ENCODE measurements at regions not wholly inside any gene's neighbourhood (a gene's known extent, or its start where the extent isn't known, plus 50 kb on each side); places are given as distances from the start of the nearest gene placed in this dataset.

DNA sequence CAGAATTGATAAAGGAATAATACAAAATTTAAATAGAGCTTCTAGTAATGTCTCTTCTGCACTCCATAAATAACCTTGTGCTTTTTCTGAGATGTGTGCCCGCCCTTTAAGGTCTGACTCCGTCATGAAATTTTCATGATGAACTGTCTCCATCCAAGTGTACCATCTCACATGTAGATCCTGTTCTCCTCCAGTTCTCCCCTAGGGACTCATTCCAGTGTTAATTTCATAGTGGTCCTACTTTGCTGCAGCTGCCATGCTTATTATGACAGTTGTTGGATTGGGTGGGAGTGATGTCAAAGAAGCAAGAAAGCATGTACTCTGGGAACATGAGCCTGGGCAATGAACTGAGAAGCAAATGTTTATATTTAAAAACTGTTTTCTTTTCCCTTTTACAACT is 442.5 kb upstream of the PDE3A start:
- Histone ChIP-seq H3K4me1 (ENCODE audit: control insufficient read depth in 1 of 2, insufficient read depth in 2 of 2, low read length in 2 of 2) (no peaks in the 10 kb centered on the region), H3K27ac (ENCODE audit: low read depth, low read length) (no peak overlapping the region), H3K27me3 (ENCODE audit: insufficient read depth, low read length) (no peaks in the 10 kb centered on the region), H3K36me3 (ENCODE audit: control insufficient read depth in 1 of 2, insufficient read depth in 2 of 2, low read length in 2 of 2) (no peaks in the 10 kb centered on the region), H4K20me1 (ENCODE audit: insufficient read depth) (no peaks in the 10 kb centered on the region), H3K79me2 (ENCODE audit: insufficient read depth, low read length) (no peaks in the 10 kb centered on the region), H3K4me2 (ENCODE audit: low read length) (no peak overlapping the region), H2AFZ (ENCODE audit: low read depth, low read length, poor library complexity, severe bottlenecking) (no peak overlapping the region), H3K9me3 (ENCODE audit: control insufficient read depth in 1 of 2, insufficient read depth in 1 of 2, low read depth in 1 of 2, low read length in 2 of 2) (no peaks in the 10 kb centered on the region), H3K9me2 (ENCODE audit: insufficient read depth) (no peaks in the 10 kb centered on the region), H3K4me3 (replicated peaks in 1 of 2; ENCODE audit: low read depth in 1 of 2, low read length in 2 of 2) (no peak overlapping the region), H3K9ac (ENCODE audit: low read length) (no peak overlapping the region)
- DNase-seq (ENCODE audit: low read depth, low spot score) (no peak), ATAC-seq (no peak)
- intact Hi-C loops (cut with micrococcal nuclease) = no loop called here
- TF ChIP-seq RAD21 (IDR thresholded peaks at IDR 0.05; ENCODE audit: low read depth) (no peak), ZFX (IDR thresholded peaks at IDR 0.05) (no peak), TCF7L2 (IDR thresholded peaks at IDR 0.05; ENCODE audit: borderline replicate concordance, extremely low read depth, insufficient read depth, insufficient read length) (no peak), POLR2A (IDR thresholded peaks at IDR 0.05; ENCODE audit: borderline replicate concordance, extremely low read depth, insufficient read depth, insufficient read length) (no peak), CBX3 (IDR thresholded peaks at IDR 0.05; ENCODE audit: low read depth) (no peak), SRF (IDR thresholded peaks at IDR 0.05; ENCODE audit: low read depth) (no peak)
- TF ChIP-seq, protein P1, sequence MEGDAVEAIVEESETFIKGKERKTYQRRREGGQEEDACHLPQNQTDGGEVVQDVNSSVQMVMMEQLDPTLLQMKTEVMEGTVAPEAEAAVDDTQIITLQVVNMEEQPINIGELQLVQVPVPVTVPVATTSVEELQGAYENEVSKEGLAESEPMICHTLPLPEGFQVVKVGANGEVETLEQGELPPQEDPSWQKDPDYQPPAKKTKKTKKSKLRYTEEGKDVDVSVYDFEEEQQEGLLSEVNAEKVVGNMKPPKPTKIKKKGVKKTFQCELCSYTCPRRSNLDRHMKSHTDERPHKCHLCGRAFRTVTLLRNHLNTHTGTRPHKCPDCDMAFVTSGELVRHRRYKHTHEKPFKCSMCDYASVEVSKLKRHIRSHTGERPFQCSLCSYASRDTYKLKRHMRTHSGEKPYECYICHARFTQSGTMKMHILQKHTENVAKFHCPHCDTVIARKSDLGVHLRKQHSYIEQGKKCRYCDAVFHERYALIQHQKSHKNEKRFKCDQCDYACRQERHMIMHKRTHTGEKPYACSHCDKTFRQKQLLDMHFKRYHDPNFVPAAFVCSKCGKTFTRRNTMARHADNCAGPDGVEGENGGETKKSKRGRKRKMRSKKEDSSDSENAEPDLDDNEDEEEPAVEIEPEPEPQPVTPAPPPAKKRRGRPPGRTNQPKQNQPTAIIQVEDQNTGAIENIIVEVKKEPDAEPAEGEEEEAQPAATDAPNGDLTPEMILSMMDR (IDR thresholded peaks at IDR 0.05 in 2 of 3, conservative IDR thresholded peaks at IDR 0.05 in 1 of 3; ENCODE audit: borderline replicate concordance in 1 of 3, insufficient read depth in 1 of 3, low read depth in 2 of 3, low read length in 2 of 3) = no peak
- ChIA-PET POLR2A (no interaction called here), CTCF (no interaction called here), RAD21 (ENCODE audit: low non-redundant PET in 1 of 2, low total read pairs in 2 of 2, uncharacterized antibody in 2 of 2, unreplicated experiment in 2 of 2) (no interaction called here)
- BruUV-seq (replicated peaks) = no TSS peak

DNA sequence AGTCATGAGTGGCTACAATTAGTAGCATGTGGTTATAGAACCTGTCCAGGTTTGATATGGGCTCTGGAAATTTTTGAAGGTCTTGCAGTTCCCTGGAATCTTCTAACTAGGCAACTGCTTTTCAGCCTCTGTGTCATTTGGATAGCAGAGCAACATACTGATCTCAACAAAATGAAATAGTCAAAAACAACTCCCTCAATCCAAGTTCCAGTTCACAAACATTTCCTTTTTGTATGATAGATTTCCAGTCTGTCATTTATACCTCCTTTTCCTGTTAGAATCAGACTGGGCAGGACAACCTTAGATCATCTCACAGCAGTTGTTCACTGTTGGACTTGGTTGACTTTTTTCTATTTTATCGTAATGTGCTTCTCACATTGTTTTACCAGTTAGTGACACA is 442.1 kb upstream of the PDE3A start:
- intact Hi-C loops (cut with micrococcal nuclease) = no loop called here
- no peak overlapping the region for H3K4me3 ChIP-seq (replicated peaks in 1 of 2; ENCODE audit: low read depth in 1 of 2, low read length in 2 of 2)
- H3K27me3 ChIP-seq (ENCODE audit: insufficient read depth, low read length) = no peaks in the 10 kb centered on the region
- H3K4me1 ChIP-seq (ENCODE audit: control insufficient read depth in 1 of 2, insufficient read depth in 2 of 2, low read length in 2 of 2) = no peaks in the 10 kb centered on the region
- no peak for DNase-seq (ENCODE audit: low read depth, low spot score)
- BruUV-seq (replicated peaks) = no TSS peak
- no peaks in the 10 kb centered on the region for H3K9me3 ChIP-seq (ENCODE audit: control insufficient read depth in 1 of 2, insufficient read depth in 1 of 2, low read depth in 1 of 2, low read length in 2 of 2)
- POLR2A ChIA-PET = no interaction called here
- no peak for ATAC-seq
- CTCF ChIA-PET = no interaction called here
- no peaks in the 10 kb centered on the region for H3K79me2 ChIP-seq (ENCODE audit: insufficient read depth, low read length)
- H3K36me3 ChIP-seq (ENCODE audit: control insufficient read depth in 1 of 2, insufficient read depth in 2 of 2, low read length in 2 of 2) = no peaks in the 10 kb centered on the region
- no peaks in the 10 kb centered on the region for H3K9me2 ChIP-seq (ENCODE audit: insufficient read depth)
- TF ChIP-seq ZNF274 (IDR thresholded peaks at IDR 0.05; ENCODE audit: low read depth, low read length) = no peak
- TF ChIP-seq, protein P2, sequence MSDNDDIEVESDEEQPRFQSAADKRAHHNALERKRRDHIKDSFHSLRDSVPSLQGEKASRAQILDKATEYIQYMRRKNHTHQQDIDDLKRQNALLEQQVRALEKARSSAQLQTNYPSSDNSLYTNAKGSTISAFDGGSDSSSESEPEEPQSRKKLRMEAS (IDR thresholded peaks at IDR 0.05) = no peak
- no peak for TF ChIP-seq EGR1 (IDR thresholded peaks at IDR 0.05; ENCODE audit: low read depth)
- TF ChIP-seq, protein P3, sequence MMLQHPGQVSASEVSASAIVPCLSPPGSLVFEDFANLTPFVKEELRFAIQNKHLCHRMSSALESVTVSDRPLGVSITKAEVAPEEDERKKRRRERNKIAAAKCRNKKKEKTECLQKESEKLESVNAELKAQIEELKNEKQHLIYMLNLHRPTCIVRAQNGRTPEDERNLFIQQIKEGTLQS (IDR thresholded peaks at IDR 0.05) = no peak
- TF ChIP-seq ZFX (IDR thresholded peaks at IDR 0.05) = no peak
- no peak for TF ChIP-seq RAD21 (IDR thresholded peaks at IDR 0.05; ENCODE audit: low read depth)
- TF ChIP-seq YY1 (IDR thresholded peaks at IDR 0.05; ENCODE audit: extremely low read depth, insufficient replicate concordance, low read depth, low read length) = no peak
- RAD21 ChIA-PET (ENCODE audit: low non-redundant PET in 1 of 2, low total read pairs in 2 of 2, uncharacterized antibody in 2 of 2, unreplicated experiment in 2 of 2) = no interaction called here
- H4K20me1 ChIP-seq (ENCODE audit: insufficient read depth) = no peaks in the 10 kb centered on the region
- H3K27ac ChIP-seq (ENCODE audit: low read depth, low read length) = no peak overlapping the region
- no peak overlapping the region for H3K4me2 ChIP-seq (ENCODE audit: low read length)
- no peak overlapping the region for H3K9ac ChIP-seq (ENCODE audit: low read length)
- H2AFZ ChIP-seq (ENCODE audit: low read depth, low read length, poor library complexity, severe bottlenecking) = no peak overlapping the region
